Fibroblast of skin of left quadriceps (primary cell): ENCODE measurements at regions not wholly inside any gene's neighbourhood (a gene's known extent, or its start where the extent isn't known, plus 50 kb on each side); places are given as distances from the start of the nearest gene placed in this dataset.
A peak's percentile ranks its signal among the peaks of the same experiment; 100 is the strongest.

Source experiments
- DNase-seq, 2 experiments: peaks; one replicate each; pipeline ENCODE4 v3.0.0-alpha.2; 2013; ENCODE audit warnings: low read depth in 2 of 2

DNA sequence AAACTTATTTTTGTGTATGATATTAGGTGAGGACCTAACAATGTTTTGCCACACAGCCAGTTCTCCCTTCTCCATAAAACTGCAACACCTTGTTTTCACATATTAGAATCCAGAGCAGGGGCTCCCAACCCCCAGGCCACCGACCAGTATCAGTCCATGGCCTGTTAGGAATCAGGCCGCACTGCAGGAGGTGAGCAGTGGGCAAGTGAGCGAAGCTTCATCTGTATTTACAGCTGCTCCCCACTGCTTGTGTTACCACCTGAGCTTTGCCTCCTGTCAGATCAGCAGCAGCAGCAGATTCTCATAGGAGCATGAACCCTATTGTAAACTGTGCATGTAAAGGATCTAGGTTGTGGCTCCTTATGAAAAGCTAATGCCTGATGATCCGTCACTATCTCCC lies 185.9 kb upstream of the NSMCE3 start:
- no peak for DNase-seq

DNA sequence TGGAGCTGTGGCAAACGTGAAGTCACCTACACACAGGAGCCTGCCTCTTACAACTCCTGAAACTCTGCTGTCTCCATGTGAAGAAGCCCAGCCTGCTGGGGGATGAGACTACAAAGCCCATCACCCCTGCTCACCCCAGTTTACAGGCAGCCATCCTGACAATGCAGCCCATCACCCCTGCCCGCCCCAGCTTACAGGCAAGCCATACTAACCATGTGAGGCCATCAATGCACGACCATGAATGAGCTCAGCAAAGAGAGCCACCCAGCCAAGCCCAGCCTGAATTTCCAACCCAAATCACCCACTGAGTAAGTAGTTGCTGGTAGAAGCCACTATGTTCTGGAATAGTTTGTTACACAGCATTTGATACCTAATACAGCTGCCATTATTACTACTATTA lies 185.4 kb upstream of the NSMCE3 start:
- no peak for DNase-seq

DNA sequence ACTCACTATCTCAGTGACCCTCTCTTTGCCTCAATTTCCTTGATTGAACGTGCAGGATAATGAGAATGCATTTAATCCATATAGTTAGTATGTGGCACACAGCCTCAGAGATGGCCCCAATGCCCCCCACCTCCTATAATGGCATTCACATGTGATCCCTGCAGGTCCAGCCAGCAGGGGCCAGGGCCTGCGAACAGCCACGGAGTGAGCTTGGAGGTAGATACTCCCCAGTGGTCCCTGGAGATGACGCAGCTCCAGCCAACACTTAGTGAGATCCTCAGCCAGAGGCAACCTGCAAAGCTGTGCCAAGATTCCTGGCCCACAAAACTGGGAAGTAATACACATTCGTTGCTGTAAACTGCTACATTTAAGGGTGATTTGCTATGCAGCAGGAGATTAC lies 184.9 kb upstream of the NSMCE3 start:
- DNase-seq: no peak

DNA sequence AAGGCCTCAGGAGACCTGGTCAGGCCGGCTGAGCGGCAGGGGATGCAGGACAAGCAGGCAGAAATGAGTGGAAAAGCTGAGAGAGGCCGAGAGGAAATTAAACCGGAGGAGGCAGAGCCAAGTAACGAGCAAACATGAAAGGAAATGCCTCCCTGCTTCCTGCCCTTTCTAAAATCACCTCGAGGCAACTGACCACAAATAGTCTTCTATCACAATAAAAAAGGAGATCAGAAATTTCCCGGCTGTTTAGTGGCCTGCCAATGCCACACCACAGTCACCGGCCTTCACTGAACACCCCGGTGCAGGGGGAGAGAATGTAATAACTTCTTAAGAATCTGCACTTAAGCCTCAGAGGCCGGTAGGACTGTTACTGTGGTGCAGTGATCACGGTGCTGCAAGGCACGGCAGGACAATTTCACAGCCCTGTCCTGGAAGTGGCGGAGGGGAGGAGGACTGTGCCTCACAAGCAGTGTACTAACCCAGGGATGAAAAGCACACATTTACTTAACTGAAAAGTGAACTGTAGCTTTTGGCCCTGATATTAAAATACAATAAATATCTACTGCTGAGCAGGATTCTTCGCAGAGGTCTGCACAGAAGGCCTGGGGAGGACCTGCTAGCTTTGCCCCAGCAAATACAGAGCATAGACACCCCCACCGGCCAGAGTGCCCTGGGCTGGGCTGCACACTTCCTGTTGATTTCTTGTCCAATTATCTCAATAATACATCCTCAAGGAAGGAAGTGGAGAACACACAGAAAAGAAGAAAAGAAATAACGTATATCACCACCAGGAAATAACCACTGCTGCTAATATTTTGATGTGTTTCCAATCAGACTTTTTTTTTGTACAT lies 183.5 kb upstream of the NSMCE3 start:
- no peak for DNase-seq

DNA sequence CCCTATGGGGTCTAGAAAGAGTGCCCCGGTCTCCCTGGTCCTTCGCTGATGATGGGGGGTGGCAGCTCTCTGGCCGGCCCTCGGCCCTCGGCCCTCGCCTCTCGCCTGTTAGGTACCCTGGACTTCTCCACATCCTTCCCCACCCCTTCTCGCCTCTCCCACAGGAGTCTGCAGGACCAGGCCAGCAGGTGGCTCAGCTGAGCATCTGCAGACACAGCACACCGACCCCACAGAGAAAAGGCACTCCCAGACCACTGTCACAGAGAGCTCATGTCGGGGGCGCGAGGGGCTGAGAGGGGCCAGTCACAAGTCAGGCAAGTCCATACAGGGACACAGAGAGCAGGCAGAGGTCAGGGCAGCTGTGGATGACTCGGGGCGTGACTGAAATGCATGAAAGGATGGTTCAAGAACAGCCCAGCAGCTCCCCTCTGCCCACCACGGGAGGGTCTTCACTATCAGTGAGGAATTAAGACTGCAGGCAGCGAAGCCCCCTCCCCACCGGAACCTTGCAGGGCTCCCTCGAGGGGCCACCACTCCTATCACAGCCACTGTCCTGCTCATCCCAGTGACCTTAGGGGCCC lies 181.7 kb upstream of the NSMCE3 start:
- no peak for DNase-seq

DNA sequence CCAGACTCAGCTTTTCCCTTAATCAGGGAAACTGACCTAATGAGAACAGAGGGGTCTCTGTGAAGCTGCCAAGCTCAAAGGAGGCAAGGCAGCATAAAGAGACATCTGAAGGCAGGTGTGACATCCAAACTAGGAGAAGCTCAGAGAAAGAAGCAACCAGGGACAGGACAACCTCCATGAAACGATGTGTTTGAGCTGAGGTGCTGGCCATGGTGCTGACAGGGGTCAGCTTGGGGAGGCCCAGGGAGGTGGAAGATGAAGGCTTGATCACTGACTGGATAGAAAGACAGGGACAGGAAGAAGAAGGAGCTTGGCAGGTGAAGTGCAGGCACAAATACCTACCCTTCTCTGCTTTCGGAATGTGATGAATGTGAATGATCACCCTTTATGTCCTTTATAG lies 179.5 kb upstream of the NSMCE3 start:
- DNase-seq: no peak

DNA sequence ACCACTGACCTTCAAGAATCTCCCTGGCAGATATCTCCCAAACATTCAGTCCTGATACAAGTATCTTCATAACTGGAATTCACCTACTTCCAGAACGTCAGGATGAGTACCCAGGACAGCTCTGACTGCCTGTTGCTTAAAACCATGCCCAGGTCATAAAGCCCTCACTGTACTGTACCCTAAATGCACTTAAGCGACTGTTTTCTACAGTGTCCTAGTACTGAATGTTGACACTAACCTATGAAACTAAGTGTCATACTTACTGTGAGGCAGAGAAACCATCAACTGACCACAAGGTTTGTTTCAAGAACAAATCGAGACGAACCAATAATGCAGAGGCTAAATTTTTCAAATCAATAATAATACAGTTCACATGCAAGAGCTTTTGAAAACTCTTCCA lies 178.7 kb upstream of the NSMCE3 start:
- no peak for DNase-seq

DNA sequence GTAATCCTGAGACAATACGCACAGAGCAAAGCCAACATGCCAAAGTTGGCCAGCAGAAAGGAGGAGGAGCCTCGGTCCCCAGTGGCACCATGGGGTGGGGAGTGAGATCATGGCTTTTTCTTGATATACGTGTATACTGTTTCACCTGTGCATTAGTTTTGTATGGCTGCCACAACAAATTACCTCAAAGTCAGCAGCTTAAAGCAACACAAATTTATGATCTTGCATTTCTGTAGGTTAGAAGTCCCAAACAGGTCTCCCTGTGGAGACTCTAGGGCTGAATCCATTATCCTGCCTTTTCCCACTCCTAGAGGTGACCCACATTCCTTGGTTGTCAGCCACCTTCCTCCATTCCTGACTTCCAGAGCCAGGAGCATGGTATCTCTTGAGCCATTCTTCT lies 176.9 kb upstream of the NSMCE3 start:
- no peak for DNase-seq

DNA sequence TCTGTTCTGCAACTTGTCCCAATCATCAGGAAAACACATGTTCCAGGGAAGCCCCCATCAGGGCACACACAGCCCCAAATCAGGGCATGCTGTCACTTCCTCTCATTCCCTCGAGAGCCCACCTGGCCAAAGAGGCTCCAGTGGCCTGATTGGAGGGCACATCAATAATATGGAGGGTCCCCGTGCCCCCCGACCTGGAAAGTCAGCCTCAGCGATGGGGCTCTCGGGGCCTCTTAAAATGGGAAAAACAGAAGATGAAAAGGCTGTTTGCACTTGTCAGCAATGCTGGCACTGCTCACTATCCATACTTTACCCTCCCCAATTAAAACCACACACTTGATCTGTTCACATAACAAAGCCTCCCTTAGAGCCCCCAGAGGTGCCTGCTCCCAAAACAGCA lies 172.9 kb upstream of the NSMCE3 start:
- DNase-seq: no peak

DNA sequence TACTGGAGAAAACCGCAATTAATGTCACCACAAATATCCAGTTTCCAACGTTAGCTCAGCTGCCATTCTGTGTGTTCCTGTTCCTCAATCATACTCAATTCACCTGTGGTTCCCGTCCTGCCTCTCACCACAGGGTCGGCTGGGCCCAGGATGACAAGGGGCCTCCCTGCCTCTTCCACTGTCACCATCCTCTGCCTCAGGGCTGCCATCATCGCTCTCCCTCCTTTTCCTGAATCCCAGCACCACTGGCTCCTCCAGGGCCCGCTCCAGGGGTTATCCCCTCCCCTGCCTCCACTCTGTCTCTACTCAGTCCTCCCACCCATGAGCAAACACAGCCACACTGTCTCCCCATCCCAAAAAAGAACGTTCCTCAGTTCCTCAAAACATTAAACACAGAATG lies 170.9 kb upstream of the NSMCE3 start:
- DNase-seq: no peak

DNA sequence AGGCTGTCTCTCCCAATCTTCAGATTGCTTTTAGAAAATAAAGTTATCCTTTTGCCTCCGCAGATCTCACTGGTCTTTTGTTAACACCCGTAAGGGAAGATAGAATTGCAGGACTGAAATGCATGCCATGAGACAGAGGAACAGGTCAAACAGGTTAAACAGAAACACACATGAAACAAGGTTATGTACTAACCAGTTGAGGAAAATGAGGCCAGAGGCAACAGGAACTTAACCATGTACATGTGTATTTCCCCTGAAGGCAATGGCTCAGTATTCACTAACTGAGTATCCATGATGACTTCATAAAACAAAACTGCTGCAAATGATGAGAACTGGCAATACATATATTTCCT lies 169.1 kb upstream of the NSMCE3 start:
- no peak for DNase-seq

DNA sequence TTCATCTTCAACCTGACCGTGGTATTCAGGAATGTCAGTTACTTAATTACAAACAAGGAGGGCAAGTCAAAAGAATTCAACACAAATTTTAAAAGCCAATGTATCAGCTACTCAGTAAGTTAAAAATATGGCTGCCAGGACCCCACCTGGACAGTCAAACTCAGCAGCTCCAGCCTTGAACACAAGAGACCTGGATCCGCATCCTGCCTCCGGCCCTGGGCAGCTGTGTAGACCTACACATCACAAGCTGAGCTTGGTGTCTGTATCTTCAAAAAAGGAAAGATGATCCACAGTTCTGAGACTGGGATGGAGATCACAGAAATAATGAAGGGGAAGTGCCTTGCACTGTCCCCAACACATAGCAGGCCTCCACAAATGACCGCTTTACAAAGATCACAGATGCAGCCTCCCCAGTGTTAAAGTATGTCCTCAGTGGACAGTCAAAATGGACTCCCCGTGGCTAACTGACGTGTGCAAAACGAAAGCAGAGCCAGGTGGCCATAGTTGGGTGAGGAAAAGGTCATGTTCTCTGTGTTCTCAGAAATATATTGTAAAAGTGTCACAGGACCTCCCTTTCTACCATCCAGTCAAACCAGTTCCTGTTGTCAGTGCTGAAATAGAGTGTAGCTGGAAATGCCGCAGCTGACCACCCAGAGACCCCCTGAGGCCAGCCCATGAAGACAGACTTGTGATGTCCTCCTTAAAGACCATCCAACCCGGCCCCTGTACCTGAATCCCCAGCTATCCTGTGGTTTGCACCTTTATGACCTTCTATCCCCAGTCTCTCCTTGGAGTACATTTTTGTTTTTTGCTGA lies 168.5 kb upstream of the NSMCE3 start:
- no peak for DNase-seq

DNA sequence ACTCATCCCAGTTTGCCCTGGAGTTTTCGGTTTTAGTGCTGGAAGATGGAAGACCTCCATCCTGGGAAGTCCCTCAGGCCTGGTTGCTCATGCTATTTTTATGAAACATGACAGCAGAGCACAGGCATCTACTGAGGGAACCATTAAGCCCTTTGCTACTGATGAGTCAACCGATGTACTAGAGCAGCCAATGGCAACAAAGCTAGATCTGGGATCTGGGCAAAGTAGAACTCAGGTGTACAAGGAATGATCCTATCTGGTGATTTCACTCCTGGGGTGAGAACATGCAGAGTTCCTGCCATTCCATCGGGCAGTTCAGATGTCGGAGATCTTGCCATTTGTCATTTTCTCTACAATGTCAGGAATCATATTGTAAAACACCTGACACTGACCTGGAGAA lies 166.2 kb upstream of the NSMCE3 start:
- no peak for DNase-seq

DNA sequence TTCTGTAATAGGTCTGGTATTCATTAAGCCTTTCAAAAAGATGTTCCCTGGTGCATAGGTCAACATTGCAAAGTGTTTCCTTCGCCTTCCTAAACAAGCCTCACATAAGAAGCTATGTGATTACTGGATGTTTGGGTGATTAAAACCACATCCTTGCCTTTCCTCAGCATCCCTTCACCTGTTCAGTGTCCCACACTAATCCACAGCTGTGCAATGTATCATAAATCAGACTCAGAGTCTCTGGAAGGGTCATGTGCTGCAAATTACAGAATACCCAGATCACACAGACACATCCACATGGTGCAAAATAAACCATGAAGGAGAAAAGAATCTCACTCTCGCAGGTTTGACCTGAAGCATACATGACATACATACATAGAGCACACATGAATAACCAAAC lies 164.7 kb upstream of the NSMCE3 start:
- peak in 1 of 2 experiments; percentile 8 for DNase-seq

DNA sequence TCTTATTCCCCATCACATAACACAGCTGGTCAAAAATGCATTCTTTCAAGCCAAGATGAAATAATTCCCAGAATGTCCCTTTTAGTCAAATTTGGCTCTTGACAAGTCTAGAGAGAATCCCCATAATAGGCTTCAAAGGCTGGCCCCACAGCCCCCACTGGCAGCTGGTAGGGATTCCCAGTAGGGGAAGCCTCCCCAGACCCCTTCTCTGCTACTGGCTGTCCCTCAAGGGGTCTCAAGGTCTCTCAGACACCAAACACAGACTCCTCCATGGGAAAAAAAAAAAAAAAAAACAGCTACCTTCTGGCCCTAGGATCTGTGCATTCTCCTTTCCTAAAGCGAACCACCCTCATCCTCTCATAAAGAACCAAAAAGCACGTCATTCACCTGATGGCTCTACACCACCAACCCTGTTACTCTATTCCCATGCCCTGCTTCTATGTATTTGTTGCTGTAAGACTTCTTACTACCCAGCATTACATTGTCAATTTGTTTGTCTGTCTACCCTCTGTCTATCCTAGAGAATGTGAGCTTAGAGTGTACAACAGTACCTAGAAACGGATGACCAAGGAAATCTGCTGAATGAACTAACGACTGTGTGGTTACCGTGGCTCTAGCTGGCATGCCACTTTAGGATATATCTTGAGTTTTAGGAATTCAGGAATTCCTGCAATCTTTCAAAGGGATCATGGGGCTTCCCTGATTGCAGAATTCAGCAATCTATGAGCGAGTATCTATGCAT lies 164.1 kb upstream of the NSMCE3 start:
- DNase-seq: peak in 1 of 2 experiments; percentile 5

DNA sequence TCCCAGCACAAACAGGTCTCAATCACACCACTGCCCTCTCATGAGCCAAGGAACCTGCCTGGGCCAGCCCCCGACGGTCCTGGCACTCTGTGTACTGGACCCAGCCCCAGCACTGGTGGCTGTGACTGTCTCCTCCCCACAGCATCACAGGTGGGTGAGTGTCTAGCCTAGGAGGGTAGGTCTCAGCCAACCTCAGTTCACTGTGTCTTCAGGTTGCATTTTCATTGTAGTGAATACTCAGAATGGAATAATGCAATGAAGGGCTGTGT lies 163.4 kb upstream of the NSMCE3 start:
- DNase-seq: no peak

DNA sequence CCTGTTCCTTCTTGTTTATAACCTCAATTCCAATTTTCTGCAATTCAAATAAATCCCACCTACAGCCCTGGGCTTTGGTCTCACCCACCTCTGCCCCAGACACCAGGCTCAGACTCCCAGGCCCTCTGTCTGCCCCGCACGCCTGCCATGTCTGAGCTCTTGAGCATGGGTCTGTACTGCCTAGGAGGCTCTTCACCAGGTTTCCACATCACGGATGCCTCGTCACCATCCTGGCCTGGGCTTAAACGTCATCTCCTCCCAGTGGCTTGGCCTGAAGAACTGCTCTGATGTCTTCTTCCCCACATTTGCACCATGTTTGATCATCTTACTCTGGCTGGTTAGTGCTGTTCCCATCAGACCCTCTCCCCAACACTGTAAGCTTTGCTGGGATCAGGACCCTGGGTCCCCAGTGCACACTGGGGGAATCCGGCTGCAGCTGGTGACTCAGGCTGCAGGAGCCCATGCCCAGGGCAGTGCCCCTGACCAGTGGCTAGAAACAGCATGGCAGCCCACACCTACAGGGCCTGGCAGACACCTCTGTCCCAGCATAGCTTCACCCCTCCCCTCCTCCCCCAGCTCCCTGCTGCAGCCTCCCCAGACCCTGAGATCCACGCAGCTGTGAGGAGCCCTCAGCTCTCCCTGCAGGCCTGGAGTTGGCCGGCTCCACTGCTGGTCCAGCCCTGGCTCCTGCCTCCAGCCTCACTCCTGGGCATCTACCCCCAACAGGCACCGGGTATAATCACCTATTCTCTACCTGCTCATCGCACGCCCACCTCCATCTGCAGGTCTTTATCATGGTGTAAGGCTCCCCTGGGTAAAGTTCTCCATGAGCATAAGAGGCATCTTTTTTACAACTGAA lies 162.8 kb upstream of the NSMCE3 start:
- DNase-seq: no peak

DNA sequence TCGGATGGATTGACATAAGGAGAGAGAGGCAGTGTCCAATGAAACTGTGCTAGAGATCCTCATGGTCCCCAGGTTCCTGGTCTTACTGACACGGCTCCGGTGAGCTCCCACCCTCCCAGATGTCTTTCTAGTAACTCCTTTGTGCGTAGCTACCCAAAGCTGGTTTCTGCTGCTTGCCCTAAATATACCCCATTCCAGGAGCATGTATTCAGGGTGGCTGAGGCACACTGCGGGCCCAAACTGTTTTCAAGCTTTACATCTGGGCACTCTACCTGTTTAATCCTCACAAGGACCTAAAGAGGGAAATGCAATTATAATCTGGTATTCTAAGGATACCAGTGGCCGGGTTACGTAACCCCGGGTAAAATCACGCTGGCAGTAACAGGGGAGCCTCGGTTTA lies 161.2 kb upstream of the NSMCE3 start:
- DNase-seq: no peak

DNA sequence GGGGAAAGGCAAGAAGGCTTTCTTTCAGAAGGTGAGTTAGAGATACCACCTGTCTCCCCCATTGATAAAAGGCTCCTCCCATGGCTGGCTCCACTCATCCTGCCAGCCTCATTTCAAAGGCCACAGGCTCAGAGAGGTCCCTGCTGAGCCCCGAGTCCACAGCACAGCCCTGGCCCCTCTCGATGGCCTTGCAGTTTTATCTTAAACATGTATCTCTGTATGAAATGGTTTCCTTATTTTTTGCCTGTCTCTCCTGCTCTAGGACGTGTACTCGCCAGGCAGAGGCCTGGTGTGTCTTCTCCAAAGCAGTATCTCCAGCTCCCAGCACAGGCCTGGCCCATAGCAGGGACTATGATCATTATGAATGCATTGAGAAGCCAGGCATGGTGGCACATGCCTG lies 160.5 kb upstream of the NSMCE3 start:
- no peak for DNase-seq

DNA sequence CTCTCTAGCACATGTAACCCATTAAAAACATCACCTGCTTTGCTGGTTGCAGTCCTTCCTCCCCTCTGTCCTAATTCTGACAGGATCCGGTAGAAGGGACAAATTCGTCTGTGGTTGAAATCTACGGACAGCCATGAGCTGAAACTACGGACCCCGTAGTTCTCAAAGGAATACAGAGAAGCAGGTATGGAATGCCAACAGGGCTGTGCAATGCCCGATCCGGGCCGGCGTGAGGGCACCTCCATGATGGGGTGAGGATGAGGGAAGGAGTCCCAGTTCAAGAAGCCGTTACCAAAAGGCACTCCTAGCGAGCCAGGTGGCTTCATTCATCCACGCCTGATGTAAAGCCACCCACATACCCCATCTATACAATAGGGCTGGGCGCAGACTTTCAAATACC lies 160.0 kb upstream of the NSMCE3 start:
- no peak for DNase-seq

DNA sequence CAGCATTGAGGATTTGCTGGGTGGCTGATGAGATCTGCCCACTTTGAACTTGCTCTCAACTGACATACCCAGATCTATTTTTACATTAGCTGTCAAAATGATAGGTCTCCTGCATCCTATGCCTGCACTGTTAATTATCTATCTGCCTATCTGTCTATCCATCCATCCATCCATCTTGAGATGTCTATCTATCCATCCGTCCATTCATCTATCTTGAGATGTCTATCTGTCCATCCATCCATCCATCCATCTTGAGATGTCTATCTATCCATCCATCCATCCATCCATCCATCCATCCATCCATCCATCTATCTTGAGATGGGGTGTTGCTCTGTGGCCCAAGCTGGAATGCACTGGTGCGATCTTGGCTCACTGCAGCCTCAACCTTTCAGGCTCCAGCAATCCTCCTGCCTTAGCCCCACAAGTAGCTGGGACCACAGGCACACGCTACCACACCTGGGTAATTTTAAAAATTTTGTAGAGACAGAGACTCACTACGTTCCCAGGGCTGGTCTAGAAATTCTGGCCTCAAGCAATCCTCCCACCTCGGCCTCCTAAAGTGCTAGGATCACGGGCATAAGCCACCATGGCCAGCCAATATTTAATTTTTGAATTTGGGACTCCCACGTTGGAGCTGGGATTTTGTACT lies 159.4 kb upstream of the NSMCE3 start:
- DNase-seq: no peak
